Ishikawa (cell line): ENCODE measurements at regions not wholly inside any gene's neighbourhood (a gene's known extent, or its start where the extent isn't known, plus 50 kb on each side); places are given as distances from the start of the nearest gene placed in this dataset.

Experiments used
- CEBPB ChIP-seq: IDR thresholded peaks from 2 replicates; pipeline ENCODE4 v1.6.1; 2012
- CREB1 ChIP-seq: IDR thresholded peaks from 2 replicates; pipeline ENCODE4 v1.6.1; 2012; ENCODE audit warnings: low read depth
- EGR1 ChIP-seq: IDR thresholded peaks from 2 replicates; pipeline ENCODE4 v1.6.1; 2012
- EP300 ChIP-seq: IDR thresholded peaks from 2 replicates; pipeline ENCODE4 v1.6.1; 2012; ENCODE audit warnings: borderline replicate concordance
- FOXM1 ChIP-seq: IDR thresholded peaks from 2 replicates; pipeline ENCODE4 v1.6.1; 2012; ENCODE audit warnings: low read depth, borderline replicate concordance
- MAX ChIP-seq: IDR thresholded peaks from 2 replicates; pipeline ENCODE4 v1.6.1; 2012
- NFIC ChIP-seq: IDR thresholded peaks from 2 replicates; pipeline ENCODE4 v1.6.1; 2012
- RAD21 ChIP-seq: IDR thresholded peaks from 2 replicates; pipeline ENCODE4 v1.6.1; 2012; ENCODE audit warnings: low read depth
- REST ChIP-seq: IDR thresholded peaks from 2 replicates; pipeline ENCODE4 v1.6.1; 2012; ENCODE audit warnings: low read depth, mild to moderate bottlenecking
- TAF1 ChIP-seq: IDR thresholded peaks from 2 replicates; pipeline ENCODE4 v1.6.1; 2012; ENCODE audit warnings: low read depth, mild to moderate bottlenecking
- TCF12 ChIP-seq: IDR thresholded peaks from 2 replicates; pipeline ENCODE4 v1.6.1; 2012; ENCODE audit warnings: low read depth
- TEAD4 ChIP-seq: IDR thresholded peaks from 2 replicates; pipeline ENCODE4 v1.6.1; 2012
- USF1 ChIP-seq: IDR thresholded peaks from 2 replicates; pipeline ENCODE4 v1.6.1; 2012
- YY1 ChIP-seq: IDR thresholded peaks from 2 replicates; pipeline ENCODE4 v1.6.1; 2012; ENCODE audit warnings: low read depth
- ZBTB7A ChIP-seq: IDR thresholded peaks from 2 replicates; pipeline ENCODE4 v1.6.1; 2012; ENCODE audit warnings: low read depth

- TF ChIP-seq ZBTB7A = no peak
- TF ChIP-seq REST = no peak
- no peak for TF ChIP-seq FOXM1
- no peak for TF ChIP-seq USF1
- TF ChIP-seq TEAD4 = no peak
- TF ChIP-seq NFIC = no peak
- no peak for TF ChIP-seq CREB1
- no peak for TF ChIP-seq TCF12
- TF ChIP-seq MAX = no peak
- no peak for TF ChIP-seq CEBPB
- TF ChIP-seq EP300 = no peak
- TF ChIP-seq RAD21 = no peak
- no peak for TF ChIP-seq EGR1
- TF ChIP-seq YY1 = no peak
These were observed 146.1 kb upstream of the RANBP3L start for GRCh38 chr5:36447776-36448175.

GRCh38 chr5:36450229-36451014, 148.7 kb upstream of the RANBP3L start:
- TF ChIP-seq TEAD4 (peak; percentile 56), RAD21 (no peak)

GRCh38 chr5:36452424-36453006, 150.8 kb upstream of the RANBP3L start:
- TF ChIP-seq FOXM1 = no peak
- no peak for TF ChIP-seq MAX
- no peak for TF ChIP-seq TEAD4
- TF ChIP-seq RAD21 = no peak
- no peak for TF ChIP-seq NFIC
- TF ChIP-seq CEBPB = no peak
- no peak for TF ChIP-seq USF1
- no peak for TF ChIP-seq YY1
- no peak for TF ChIP-seq ZBTB7A
- TF ChIP-seq EGR1 = no peak

- TF ChIP-seq ZBTB7A (no peak), EGR1 (no peak), NFIC (peak; percentile 77), RAD21 (no peak), FOXM1 (no peak), CREB1 (no peak), TCF12 (peak; percentile 26; the same call in 1 of the 2 replicates), REST (no peak), EP300 (peak; percentile 19; the same call in 1 of the 2 replicates), TEAD4 (peak; percentile 49; the same call in 1 of the 2 replicates), CEBPB (0 out of 2 replicates have a peak, but pooled peaks have one; percentile 36)
These were observed 148.7 kb upstream of the SLC1A3 start for GRCh38 chr5:36457511-36458270.

- no peak for TF ChIP-seq YY1
- TF ChIP-seq EGR1 = no peak
- TF ChIP-seq CREB1 = no peak
- no peak for TF ChIP-seq TAF1
- no peak for TF ChIP-seq NFIC
- no peak for TF ChIP-seq CEBPB
- no peak for TF ChIP-seq ZBTB7A
- TF ChIP-seq REST = no peak
- no peak for TF ChIP-seq EP300
- no peak for TF ChIP-seq MAX
- TF ChIP-seq RAD21 = no peak
These were observed 147.7 kb upstream of the SLC1A3 start for GRCh38 chr5:36458746-36459145.
